ENCODE measurements at regions not wholly inside any gene's neighbourhood (a gene's known extent, or its start where the extent isn't known, plus 50 kb on each side); places are given as distances from the start of the nearest gene placed in this dataset.

DNA sequence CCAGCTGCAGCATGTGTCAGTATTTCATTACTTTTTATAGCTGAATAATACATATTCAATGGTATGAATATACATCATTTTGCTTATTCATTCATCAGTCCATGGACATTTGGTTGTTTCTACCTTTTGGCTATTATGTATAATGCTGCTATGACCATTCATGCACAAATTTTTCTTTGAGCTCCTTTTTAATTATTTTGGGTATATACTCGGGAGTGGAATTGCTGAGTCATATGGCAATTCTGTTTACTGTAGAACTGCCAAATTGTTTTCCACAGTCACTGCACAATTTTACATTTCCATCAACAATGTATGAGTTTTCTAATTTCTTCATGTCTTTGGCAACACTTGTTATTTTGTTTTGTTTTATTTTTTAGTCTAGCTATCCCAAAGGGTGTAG lies 405.9 kb upstream of the PITX2 start:
- CTCF ChIA-PET = no interaction called here
- peaks cover 3% of the 10 kb centered on the region for H3K9me3 Mint-ChIP-seq (ENCODE audit: low read depth)
- no peak for ATAC-seq
- H3K27ac Mint-ChIP-seq = no peak overlapping the region
- H3K27me3 Mint-ChIP-seq = no peaks in the 10 kb centered on the region
- no peak for DNase-seq
- H3K4me1 Mint-ChIP-seq = no peaks in the 10 kb centered on the region
- H3K36me3 Mint-ChIP-seq = no peaks in the 10 kb centered on the region
- H3K4me3 Mint-ChIP-seq = no peak overlapping the region

DNA sequence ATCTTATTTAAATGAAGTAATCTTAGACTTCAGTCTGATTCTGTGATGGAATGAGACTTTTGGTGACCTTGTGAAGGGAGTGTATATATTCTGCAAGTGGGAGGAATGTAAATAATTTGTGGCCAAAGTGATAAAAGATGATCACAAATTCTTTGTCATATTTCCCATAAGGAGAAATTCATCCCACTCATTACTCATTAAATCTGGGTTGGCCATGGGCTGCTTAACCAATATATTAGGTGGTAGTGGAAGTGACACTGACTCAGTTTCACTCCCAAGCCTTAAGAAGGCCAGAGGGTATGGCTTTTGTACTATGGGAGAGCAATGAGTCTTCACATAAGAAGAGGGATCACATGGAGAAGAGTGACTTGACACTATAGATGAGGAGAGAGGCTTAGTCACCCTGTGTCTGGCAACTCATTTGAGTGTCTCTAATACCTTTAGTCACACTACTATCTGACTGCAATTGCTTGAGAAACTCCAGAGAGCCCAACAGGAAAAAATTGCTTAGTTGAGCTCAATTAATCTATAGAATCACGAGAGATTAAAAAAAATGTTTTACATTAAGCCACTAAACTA lies 408.2 kb upstream of the PITX2 start:
- CTCF ChIA-PET = no interaction called here
- H3K36me3 Mint-ChIP-seq = no peaks in the 10 kb centered on the region
- no peak overlapping the region for H3K27ac Mint-ChIP-seq
- H3K4me3 Mint-ChIP-seq = no peak overlapping the region
- ATAC-seq (no peak), DNase-seq (no peak)
- peaks cover 3% of the 10 kb centered on the region for H3K9me3 Mint-ChIP-seq (ENCODE audit: low read depth)
- no peaks in the 10 kb centered on the region for H3K4me1 Mint-ChIP-seq
- no peaks in the 10 kb centered on the region for H3K27me3 Mint-ChIP-seq

DNA sequence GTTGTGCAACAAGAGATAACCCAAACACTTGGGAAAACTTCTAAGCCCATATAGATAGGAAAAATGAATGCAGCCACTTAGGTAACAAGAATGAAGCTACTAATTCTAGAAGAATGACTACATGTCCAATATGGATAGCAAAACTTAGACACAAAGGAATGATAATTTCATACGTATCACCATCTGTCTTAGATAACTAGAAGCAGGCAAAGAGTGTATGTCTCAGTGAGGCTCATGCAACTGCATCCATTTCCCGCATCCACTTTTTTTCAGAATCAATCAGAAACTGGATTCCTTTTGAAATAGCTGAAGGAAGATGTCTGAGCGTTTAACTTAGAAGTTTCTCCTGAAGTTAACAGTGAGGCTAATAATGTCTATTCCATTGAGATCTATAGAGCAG lies 408.7 kb upstream of the PITX2 start:
- no peak for ATAC-seq
- no peaks in the 10 kb centered on the region for H3K4me1 Mint-ChIP-seq
- H3K36me3 Mint-ChIP-seq = no peaks in the 10 kb centered on the region

DNA sequence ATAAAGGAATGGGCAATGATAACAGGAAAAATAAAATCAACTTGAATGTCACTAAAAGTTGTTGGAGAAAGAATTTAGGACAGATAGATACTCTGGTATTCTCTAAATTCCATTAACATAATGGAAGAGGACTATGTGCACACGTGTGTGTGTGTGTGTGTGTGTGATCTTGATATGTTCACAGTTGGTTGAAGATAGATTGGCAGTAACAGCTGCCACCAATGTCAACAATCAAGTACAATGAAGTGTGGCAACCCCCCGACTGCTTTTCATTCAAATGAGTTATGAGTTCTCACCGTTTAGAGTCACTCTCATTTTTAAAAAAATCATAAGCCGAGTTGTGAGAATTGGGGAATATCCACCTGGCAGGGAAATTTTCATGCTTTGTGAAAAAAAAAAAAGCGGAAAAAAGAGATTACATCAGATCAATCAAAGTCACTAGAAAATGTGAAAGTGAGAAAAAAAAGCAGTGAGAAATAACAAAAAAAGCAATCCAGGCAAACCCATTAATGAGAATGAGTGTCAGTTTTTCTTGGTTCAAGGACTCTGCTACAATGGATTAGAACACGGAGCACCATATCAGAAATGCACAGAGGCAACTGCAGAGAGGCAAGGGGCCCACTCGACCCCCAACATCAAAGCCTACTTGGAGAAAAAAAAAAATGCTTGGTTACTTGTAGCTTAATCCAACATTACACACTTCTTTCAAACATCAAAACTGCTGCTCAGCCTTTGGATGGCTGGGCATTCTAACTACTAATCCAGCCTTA lies 414.9 kb upstream of the PITX2 start:
- CTCF ChIA-PET = no interaction called here
- no peak overlapping the region for H3K4me3 Mint-ChIP-seq
- H3K36me3 Mint-ChIP-seq = no peaks in the 10 kb centered on the region
- no peak overlapping the region for H3K27ac Mint-ChIP-seq
- no peaks in the 10 kb centered on the region for H3K9me3 Mint-ChIP-seq (ENCODE audit: low read depth)
- DNase-seq (no peak), ATAC-seq (no peak)
- H3K4me1 Mint-ChIP-seq = no peaks in the 10 kb centered on the region
- H3K27me3 Mint-ChIP-seq = no peaks in the 10 kb centered on the region

More for the DNA sequence above, 408.7 kb upstream of the PITX2 start:
- H3K9me3 Mint-ChIP-seq (ENCODE audit: low read depth) = peaks cover 3% of the 10 kb centered on the region
- H3K27me3 Mint-ChIP-seq = no peaks in the 10 kb centered on the region
- no peak overlapping the region for H3K27ac Mint-ChIP-seq
- CTCF ChIA-PET = no interaction called here
- no peak for DNase-seq
- H3K4me3 Mint-ChIP-seq = no peak overlapping the region

DNA sequence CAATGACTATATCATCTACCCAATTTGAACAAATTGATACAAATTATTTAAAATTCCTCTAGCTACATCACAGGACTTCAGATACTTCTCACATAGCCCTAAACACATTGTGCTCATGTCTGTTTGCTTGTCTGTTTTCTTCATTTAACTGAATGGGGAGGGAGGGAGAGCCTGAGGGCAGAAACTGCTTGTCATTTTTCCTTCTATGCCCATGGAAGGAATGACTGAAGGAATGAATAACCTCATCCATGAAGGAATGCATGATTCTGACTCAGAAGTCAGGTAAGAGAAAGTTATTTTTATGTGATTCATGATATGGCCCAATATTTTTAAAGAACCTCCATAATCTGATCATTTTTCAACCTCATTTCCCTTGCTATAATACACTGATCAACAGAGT lies 418.0 kb upstream of the PITX2 start:
- CTCF ChIA-PET = no interaction called here
- no peaks in the 10 kb centered on the region for H3K9me3 Mint-ChIP-seq (ENCODE audit: low read depth)
- no peaks in the 10 kb centered on the region for H3K27me3 Mint-ChIP-seq
- H3K36me3 Mint-ChIP-seq = no peaks in the 10 kb centered on the region
- H3K4me3 Mint-ChIP-seq = no peak overlapping the region
- DNase-seq (no peak), ATAC-seq (no peak)
- H3K4me1 Mint-ChIP-seq = no peaks in the 10 kb centered on the region
- H3K27ac Mint-ChIP-seq = no peak overlapping the region

DNA sequence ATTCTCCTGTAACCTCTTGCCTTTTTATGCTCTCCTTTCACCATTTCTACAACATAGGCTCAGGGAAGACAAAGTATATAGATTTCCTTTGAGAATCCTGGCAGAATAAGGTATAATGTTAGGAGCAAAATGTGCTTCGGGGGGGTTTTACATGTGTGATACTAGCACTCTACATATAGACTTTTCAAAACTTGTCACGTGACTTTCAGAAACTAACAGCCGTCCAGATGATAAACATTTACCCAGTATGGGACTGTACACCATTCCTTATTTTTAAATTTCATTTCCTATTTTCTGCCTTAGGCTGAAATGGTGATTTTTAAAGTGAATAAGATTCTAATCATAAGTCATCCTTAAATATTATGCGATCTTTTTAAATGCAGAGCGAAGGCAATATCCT lies 420.4 kb upstream of the PITX2 start:
- ATAC-seq (no peak), DNase-seq (no peak)
- H3K36me3 Mint-ChIP-seq = no peaks in the 10 kb centered on the region
- no peak overlapping the region for H3K4me3 Mint-ChIP-seq
- H3K27me3 Mint-ChIP-seq = no peaks in the 10 kb centered on the region
- H3K9me3 Mint-ChIP-seq (ENCODE audit: low read depth) = no peaks in the 10 kb centered on the region
- no peak overlapping the region for H3K27ac Mint-ChIP-seq
- CTCF ChIA-PET = no interaction called here
- no peaks in the 10 kb centered on the region for H3K4me1 Mint-ChIP-seq

DNA sequence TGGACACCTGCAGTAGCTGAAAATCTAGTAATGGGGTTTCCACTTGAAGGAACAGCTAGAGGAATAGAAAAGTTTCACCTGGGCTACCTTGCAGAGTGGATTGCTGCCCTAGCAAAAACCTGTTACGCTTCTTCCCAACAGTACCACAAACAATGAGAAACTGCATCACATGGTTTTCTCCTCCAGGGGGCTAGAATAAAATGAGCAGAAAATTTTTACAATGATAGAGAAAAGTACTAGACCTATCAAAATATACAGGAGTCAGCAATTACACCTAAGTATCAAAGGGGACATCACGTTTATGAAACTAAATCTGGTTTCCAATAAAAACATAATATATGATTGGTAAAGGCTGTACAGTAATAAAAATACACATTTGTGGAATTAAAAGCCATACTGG lies 423.1 kb upstream of the PITX2 start:
- no peak for ATAC-seq
- H3K36me3 Mint-ChIP-seq = no peaks in the 10 kb centered on the region
- no peaks in the 10 kb centered on the region for H3K27me3 Mint-ChIP-seq
- DNase-seq = no peak
- CTCF ChIA-PET = no interaction called here
- H3K4me1 Mint-ChIP-seq = no peaks in the 10 kb centered on the region
- peaks cover 9% of the 10 kb centered on the region for H3K9me3 Mint-ChIP-seq (ENCODE audit: low read depth)
- H3K27ac Mint-ChIP-seq = no peak overlapping the region
- H3K4me3 Mint-ChIP-seq = no peak overlapping the region

DNA sequence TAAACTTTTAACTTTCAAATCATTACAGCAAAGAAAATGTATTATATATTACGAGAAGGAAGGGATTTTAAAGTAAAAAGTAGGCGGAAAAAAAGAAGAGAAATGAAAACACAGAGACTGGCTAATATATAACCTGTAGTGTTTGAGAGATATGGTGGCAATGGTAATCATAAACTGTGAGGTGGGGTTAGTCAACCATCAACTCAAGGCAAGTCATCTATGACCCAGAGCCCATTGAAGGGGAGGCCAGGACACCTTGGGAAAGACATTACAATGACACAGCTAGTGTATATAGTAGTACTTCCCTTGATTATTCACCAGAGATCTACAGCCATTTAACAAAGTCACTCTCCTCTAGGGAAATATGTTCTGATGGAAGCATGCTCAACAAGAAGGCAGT lies 423.9 kb upstream of the PITX2 start:
- Mint-ChIP-seq H3K36me3 (no peaks in the 10 kb centered on the region), H3K27ac (no peak overlapping the region), H3K9me3 (ENCODE audit: low read depth) (peaks cover 14% of the 10 kb centered on the region), H3K27me3 (no peaks in the 10 kb centered on the region), H3K4me1 (no peaks in the 10 kb centered on the region), H3K4me3 (no peak overlapping the region)
- DNase-seq = no peak
- CTCF ChIA-PET = no interaction called here
- no peak for ATAC-seq

DNA sequence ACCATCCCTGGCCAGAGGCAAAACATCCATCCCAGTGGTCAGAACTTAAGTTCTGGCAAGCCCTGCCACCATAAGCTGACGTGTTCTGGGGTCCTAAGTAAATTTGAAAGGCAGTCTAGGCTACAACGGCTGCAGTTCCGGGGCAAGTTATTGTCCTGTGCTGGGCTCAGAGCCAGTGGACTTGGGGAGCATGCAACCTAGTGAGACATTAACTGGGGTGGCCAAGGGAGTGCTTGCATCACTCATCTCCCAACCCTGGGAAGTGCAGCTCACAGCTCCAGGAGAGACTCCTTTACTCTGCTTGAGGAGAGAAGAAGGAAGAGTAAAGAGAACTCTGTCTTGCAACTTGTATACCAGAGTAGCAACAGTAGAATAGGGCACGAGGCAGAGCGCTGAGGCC lies 425.4 kb upstream of the PITX2 start:
- peaks cover 14% of the 10 kb centered on the region for H3K9me3 Mint-ChIP-seq (ENCODE audit: low read depth)
- CTCF ChIA-PET = no interaction called here
- DNase-seq (no peak), ATAC-seq (no peak)
- no peak overlapping the region for H3K4me3 Mint-ChIP-seq
- H3K36me3 Mint-ChIP-seq = no peaks in the 10 kb centered on the region
- no peak overlapping the region for H3K27ac Mint-ChIP-seq
- H3K4me1 Mint-ChIP-seq = no peaks in the 10 kb centered on the region
- H3K27me3 Mint-ChIP-seq = no peaks in the 10 kb centered on the region

DNA sequence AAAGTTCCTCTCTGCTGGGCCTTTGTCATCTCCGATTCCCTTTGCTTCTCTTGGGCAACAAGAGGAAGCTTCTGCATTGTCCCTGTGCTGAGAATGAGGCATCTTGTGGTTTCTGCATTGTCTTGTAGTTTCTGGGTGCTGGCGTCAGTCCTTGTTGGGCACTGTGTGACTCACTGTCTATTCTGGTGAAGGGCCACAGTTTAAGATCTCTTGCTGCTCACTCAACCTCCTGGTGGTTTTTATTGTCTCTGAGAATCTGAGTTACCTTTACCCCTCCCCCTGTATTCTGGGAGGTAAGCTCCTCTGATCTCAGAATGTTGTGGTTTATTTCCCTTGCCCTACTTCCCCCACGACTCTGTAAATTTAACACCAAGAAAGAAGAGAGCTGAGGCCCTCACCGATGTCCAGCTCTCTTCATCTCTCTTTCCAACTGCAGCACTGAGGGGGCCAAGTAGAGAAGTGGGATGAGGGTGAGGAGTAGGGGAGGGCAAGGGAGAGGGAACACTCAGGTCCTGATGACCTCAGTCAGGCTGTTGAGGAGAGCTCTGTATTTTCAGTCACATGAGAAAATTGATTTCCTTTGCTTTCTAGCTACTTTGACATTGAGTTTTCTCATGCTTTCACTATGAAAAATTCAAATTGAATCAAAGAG lies 441.6 kb upstream of the PITX2 start:
- CTCF ChIA-PET = no interaction called here
- H3K9me3 Mint-ChIP-seq (ENCODE audit: low read depth) = no peaks in the 10 kb centered on the region
- H3K36me3 Mint-ChIP-seq = no peaks in the 10 kb centered on the region

DNA sequence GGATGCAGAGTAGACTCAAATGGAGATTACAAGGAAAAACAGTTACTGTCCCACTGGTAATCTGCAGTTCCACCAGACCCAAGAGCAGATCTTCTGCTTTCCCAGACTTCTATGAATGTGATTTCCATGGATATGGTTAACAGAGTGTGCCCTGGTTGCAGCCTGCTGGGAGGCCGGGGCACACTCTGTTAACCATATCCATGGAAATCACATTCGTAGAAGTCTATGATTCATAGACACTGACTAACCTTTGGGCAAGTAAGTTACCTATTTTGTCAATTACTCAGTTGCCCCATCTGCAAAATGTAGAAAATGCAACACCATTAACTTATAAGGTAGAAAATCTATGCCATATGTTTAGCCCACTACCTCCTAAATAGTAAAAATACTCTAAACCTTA lies 443.1 kb upstream of the PITX2 start:
- no peak overlapping the region for H3K4me3 Mint-ChIP-seq
- H3K36me3 Mint-ChIP-seq = no peaks in the 10 kb centered on the region
- H3K4me1 Mint-ChIP-seq = no peaks in the 10 kb centered on the region
- H3K27me3 Mint-ChIP-seq = no peaks in the 10 kb centered on the region
- DNase-seq (no peak), ATAC-seq (no peak)
- no peaks in the 10 kb centered on the region for H3K9me3 Mint-ChIP-seq (ENCODE audit: low read depth)
- H3K27ac Mint-ChIP-seq = no peak overlapping the region
- CTCF ChIA-PET = no interaction called here

More for the DNA sequence above, 441.6 kb upstream of the PITX2 start:
- no peak overlapping the region for H3K4me3 Mint-ChIP-seq
- no peaks in the 10 kb centered on the region for H3K4me1 Mint-ChIP-seq
- ATAC-seq = no peak
- DNase-seq = no peak
- H3K27me3 Mint-ChIP-seq = no peaks in the 10 kb centered on the region
- no peak overlapping the region for H3K27ac Mint-ChIP-seq

DNA sequence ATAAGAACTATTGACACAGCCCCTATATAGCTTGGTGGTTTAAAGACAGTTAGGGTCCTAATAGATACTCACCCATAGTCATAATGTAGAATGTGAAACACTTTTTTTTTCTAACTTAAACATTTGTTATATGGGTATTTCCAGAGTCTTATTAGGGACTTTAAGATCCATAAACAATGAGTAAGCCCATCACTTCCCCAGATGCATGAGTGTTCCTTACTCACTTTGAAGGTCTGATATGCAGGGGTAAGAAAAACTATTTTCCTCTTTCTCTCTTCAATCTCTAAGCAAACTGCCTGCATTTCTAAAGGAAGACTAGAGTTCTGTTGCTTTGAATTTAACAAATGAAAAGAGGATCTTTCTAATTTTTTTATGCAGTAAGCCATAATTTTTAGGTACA lies 443.6 kb upstream of the PITX2 start:
- ATAC-seq (no peak), DNase-seq (no peak)
- no peaks in the 10 kb centered on the region for H3K36me3 Mint-ChIP-seq
- CTCF ChIA-PET = no interaction called here
- no peaks in the 10 kb centered on the region for H3K9me3 Mint-ChIP-seq (ENCODE audit: low read depth)
- no peak overlapping the region for H3K4me3 Mint-ChIP-seq
- H3K4me1 Mint-ChIP-seq = no peaks in the 10 kb centered on the region
- H3K27me3 Mint-ChIP-seq = no peaks in the 10 kb centered on the region
- no peak overlapping the region for H3K27ac Mint-ChIP-seq

DNA sequence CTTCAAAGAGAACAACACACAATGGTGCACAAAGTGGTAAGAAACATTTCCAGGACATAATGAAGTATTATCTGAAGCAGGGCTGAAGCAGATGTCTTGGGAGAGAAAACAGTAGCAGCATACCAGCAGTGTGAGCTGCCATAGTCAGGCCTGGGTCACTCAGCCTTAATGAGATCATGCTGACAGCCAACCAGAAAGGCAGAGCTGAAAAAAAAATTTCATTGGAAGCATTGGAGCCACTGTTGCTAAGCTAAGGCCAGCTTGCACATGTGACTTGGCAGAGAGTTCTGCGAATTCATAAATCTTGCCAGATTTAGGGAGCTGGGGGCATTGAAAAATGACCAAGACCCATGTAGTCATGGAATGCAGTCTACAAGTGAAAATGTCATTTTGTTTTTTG lies 444.0 kb upstream of the PITX2 start:
- Mint-ChIP-seq H3K27ac (no peak overlapping the region), H3K27me3 (no peaks in the 10 kb centered on the region), H3K9me3 (ENCODE audit: low read depth) (no peaks in the 10 kb centered on the region), H3K4me3 (no peak overlapping the region), H3K4me1 (no peaks in the 10 kb centered on the region), H3K36me3 (no peaks in the 10 kb centered on the region)
- no peak for ATAC-seq
- no peak for DNase-seq
- CTCF ChIA-PET = no interaction called here

DNA sequence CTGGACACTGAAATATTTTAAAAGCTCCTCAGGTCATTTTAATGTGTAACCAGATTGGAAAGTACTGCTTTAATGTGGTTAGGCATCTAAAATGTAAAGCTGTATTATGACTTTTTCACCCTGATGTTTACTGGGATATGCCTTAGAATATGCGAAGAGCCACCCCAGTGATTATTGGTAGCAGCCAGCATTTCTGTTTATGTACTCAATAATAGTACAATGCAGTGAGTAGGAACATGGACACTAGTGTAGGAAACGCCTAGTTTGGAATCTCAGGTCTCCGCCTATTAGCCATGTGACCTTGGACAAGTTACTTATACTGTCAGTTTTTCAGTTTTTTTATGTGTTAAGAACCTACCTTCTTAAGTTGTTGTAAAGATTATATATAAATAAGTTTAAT lies 446.0 kb upstream of the PITX2 start:
- Mint-ChIP-seq H3K27ac (no peak overlapping the region), H3K4me3 (no peak overlapping the region), H3K36me3 (no peaks in the 10 kb centered on the region), H3K27me3 (no peaks in the 10 kb centered on the region), H3K4me1 (no peaks in the 10 kb centered on the region), H3K9me3 (ENCODE audit: low read depth) (peaks cover 2% of the 10 kb centered on the region)
- CTCF ChIA-PET = no interaction called here
- no peak for ATAC-seq
- no peak for DNase-seq

Data from activated CD8-positive, alpha-beta memory T cell treated with anti-CD3 and anti-CD28 coated beads, Interleukin-2, amount 10 ng/mL, durations not matched to agents 7 days and 5 days (primary cell).